ENCODE measurements at regions not wholly inside any gene's neighbourhood (a gene's known extent, or its start where the extent isn't known, plus 50 kb on each side); places are given as distances from the start of the nearest gene placed in this dataset.

DNA sequence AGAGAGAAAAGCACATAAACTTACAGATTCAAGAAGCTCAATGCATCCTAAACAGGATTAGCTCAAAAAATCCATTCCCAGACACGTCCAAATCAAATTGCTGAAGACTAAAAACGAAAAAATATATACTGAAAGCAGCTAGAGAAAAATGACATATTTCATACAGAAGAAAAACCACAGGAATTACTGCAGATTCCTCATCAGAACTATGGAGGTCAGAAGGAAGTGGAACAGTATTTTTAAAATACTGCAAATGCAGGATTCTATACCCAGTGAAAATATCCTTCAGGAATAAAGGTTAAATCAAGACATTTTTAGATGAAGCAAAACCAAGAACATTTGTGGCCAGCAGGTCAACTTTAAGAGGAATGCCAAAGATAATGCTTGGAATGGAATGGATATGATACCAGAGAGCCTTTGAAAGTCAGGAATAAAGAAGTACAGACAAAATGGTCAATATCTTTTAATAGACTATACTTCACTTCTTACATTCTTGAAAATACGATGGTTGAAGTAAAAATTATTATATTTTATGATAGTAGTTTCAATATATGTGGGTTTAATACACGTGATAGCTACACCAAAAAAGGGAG, 352.9 kb downstream of the CTTN start:
- DNase-seq: no peak

DNA sequence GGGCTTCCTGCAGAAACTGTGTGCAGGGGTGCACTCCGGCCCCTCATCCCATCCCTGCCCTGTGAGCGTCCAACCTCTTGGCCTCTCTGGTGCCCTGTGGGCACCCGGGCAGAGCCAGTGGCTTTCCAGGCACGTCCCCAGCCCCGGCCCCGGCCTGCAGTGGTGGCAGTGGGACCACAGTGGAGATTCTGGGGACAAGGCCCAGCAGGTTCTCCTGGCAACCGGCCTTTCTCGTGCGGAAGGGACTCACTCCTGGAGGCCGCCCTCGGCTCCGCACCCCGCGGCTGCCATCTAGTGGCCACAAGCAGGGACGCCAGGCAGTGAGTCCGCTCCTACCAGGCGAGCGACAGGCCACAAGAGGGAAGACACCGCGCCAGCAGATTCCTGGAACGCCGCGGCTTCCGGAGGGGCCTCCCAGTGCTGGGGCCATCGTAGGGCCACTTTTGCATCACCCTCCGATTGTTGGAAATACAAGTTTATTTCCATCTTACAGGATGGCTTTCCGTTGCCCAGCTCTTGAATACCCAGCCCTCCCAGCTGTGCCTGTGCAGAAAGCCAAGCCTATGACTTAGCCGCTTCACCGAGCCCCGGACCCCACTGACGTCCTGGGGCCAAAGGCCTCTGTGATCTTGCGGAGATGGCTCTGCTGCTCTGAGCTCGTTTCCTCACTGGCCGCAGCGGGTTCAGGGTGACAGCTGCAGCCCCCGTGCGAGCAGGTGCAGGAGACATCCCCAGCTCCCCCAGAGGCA, 357.3 kb downstream of the CTTN start:
- DNase-seq: peak; percentile 19

DNA sequence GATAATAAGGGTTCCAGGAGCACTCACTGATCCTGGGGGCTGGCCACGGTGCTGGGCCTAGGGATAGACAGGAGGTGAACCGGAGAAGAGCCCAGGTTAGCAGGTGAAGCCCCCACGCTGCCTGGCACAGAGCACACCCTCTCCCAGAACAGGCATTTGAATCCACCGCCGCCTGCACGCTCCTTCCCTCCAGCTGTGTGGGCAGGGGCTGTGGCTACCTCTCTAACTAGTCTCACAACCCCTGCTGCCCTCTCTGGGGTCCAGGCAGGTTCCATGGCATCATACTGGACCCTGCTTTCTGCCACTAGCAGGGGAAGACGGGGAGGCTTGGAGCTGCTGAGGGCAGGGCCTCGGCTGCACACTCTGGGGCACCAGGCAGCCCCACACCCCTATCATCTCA, 358.0 kb downstream of the CTTN start:
- no peak for DNase-seq

DNA sequence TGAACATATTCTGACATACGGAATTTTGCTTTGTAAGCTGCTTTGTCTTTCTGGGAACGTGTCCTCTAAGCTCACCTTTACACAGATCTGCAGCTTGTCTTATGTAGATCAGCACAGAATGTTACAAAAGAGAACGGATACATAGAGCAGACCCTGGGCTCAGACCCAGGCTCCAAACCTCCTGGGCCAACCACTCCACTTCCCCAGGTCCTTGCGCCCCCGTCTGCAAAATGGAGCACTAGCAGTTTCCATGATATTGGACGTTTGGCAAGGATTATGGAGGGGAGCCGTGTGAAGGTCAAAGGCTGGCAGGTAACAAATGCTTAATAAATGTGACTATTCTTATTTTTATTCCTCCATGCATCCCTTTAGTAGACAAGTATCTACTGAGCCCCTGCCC, 358.4 kb downstream of the CTTN start:
- DNase-seq: no peak

DNA sequence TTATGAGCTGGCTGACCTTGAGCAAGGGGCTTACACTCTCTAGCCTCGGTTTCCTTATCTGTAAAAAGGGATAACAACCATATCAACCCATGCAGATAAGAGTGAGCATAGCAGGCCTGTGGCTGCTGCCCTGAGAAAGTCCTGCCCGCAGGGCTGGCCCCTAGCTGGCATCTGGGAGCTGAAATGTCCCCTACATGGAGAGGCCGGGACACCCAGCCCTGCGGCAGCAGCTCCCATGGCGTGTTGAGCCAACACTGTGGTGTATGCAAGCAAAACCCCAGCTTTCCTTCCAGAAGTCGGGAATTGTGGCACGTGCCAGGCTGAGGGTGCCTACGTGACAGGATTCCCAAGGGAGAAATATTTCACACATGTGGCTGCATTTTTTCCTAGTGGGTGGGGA, 358.9 kb downstream of the CTTN start:
- DNase-seq: no peak

DNA sequence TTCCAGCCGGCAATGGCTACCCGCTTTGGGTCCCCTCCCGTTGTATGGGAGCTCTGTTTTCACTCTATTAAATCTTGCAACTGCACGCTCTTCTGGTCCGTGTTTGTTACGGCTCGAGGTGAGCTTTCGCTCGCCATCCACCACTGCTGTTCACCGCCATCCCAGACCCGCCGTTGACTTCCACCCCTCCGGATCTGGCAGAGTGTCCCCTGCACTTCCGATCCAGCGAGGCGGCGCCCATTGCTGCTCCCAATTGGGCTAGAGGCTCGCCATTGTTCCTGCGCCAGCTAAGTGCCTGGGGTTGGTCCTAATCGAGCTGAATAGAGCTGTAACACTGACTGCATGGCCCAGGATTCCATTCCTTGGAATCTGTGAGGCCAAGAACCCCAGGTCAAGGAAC, 359.9 kb downstream of the CTTN start:
- DNase-seq: no peak

DNA sequence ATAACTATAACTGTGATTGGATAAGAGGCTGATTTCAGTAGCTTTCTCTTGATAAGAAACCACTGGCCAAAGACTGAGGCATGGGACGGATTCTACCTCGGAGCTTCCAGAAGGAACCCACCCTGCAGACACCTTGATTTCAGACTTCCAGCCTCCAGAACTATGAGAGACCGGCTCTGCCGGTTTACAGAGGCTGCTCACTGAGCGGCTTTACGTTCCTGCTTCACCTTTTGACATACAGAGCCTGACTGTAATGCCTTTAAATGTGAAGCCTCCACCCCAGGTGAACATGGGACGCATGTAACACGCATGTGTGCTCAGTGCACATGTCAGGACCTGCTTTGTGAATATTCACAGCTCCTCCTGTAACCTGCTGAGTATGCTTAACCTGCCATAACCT, 361.5 kb downstream of the CTTN start:
- DNase-seq: no peak

DNA sequence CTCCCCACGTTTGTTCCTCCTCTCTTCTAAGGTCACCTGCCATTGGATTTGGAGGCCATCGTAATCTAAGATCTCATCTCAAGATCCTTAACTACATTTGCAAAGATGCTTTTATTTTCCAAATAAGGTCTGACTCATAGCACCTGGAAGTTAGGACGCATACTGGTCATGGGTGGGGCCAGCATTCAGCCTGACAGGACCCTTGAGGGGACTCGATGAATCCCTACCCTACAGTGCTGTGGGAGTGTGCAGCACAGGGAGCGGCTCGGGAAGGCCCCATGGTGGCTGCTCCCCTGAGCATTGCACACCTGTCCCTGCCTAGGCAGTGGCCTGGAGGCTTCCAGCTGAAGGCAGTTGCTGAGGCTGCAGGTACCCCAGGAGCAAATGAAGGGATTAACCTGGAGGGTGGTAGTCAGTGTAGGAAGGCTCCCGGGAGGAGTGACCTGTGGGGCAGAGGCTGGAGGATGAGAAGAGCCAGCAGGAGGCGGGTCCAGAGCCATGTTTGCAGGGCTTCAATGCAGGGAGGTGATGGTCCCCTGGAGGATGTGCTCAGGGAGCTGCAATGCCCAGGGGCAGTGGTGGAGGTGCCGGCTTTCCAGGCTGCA, 362.2 kb downstream of the CTTN start:
- DNase-seq: no peak

DNA sequence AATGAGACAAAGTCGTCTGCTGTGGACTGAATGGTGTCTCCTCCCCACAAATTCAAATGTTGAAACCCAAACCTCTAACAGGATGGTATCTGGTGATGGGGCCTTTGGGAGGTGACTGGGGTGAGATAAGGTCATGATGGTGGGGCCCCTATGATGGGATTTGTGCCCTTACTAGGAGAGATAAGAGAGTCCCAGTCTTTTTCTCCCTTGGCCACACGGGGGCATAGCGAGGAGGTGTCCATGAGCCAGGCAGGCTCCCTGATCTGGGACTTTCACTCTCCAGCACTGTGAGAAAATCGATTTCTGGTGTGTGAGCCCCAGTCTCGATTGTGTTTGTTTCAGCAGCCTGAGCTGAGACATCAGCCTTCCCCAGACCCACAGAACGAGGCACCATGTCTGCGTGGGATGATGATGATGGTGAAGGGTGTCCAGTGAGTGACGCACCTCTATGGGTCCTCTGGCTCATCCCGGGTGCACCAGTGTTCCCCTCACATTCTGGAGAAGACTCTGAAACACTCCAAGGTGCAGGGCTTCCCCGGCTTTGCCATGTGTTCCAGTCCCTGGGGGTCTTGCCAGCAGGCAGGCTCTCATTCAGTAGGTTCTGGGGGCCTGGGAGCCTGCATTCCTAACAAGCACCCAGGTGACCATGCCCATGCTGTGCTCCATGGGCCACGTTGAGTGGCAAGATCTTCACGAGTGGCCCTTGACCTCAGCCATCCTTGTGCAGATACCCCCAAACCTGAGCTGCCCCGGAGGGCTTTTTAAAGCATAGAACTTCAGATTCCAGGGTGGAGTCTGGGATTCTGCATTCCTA, 363.0 kb downstream of the CTTN start:
- DNase-seq: no peak

DNA sequence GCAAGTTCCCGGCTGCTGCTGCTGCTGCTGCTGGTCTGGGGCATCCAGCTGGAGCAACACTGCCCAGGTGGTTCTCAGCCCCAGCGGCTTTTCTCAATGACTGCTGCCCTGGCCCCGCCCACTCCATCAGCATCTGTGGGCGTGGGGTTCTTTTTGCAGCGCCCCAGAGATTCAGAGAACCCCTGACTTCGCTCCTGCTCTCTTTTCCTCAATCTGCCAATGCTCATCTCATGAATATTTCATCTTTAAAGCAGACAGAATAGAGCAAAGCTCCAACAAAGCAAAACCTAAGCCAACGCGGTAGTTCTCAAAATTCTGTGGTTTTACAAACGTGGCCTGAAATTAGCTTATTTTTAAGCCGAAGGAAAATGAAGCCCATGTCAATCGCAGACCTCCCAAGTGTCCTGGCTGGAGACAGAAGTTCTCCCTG, 363.6 kb downstream of the CTTN start:
- no peak for DNase-seq

DNA sequence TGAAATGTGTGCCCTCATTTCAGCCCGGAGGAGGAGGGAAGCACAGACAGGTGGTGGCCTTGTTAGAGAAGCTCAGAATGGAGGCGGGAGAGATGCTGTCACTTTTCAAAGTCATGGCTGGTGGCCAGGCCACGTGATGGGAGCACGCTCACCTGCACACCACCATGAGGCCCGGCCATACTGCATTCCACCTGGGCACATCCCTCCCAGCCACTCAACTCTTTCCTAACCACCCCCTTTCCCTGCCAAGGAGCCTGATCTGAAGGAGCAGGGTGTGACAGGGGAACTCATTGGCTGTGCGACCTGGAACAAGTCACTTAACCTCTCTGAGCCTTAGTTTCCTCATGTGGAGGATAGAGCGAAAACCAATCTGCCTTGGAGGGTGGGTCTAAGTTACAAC, 364.5 kb downstream of the CTTN start:
- DNase-seq: no peak

DNA sequence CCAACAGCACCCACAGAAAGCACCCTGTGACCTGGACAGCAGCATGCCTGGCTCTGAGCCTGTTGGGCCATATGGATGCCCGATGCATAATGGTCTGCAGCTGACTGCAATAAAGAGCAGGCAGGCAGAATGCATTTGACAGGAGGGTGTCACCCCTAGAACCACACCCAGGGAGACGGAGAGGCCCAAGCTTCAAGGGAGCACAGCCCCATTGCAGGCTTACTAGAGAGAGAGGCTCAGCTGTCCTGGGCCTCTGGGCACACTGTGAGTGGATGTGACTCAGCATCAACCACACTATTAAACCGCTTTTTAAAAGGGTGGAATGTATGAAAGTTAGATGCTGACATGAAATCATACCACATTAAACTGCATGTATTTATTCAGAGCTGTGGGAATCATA, 365.3 kb downstream of the CTTN start:
- DNase-seq: peak; percentile 51

DNA sequence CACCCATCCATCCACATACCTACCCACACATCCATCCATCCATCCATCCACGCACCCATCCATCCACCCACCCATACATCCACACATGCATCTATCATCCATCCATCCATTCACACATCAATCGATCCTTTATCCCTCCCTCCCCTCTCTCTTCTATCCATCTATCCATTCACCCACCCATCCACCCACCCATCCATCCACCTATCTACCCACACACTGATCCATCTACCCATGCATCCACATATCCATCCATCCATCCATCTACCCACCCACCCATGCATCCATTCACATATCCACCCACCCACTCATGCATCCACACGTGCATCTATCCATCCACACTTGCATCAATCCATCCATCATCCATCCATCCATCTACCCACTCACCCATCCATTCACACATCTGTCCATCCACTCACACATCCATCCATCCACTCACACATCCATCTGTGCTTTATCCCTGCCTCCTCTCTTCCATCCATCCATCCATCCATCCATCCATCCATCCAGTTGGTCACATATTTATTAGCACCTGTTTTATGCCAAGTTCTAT, 366.1 kb downstream of the CTTN start:
- DNase-seq: no peak

DNA sequence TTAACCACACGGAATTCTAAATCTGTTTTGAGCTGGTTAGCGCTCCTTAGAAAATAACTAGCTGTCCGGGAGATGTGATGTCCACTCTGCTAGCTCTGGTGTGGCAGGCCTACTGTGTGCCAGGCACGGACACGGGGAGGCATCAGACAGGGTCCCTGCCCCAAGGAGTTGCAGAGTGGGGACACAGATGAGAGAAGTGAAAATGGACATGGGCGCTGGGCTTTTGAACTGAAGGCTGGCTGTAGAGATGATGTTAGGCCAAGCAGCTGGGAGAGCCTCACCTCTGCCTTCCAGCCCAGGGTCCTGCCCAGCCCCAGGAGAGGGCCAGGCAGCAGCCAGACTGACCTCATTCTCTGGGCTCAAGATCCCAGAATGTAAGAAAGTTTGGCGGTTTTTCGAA, 368.6 kb downstream of the CTTN start:
- no peak for DNase-seq

DNA sequence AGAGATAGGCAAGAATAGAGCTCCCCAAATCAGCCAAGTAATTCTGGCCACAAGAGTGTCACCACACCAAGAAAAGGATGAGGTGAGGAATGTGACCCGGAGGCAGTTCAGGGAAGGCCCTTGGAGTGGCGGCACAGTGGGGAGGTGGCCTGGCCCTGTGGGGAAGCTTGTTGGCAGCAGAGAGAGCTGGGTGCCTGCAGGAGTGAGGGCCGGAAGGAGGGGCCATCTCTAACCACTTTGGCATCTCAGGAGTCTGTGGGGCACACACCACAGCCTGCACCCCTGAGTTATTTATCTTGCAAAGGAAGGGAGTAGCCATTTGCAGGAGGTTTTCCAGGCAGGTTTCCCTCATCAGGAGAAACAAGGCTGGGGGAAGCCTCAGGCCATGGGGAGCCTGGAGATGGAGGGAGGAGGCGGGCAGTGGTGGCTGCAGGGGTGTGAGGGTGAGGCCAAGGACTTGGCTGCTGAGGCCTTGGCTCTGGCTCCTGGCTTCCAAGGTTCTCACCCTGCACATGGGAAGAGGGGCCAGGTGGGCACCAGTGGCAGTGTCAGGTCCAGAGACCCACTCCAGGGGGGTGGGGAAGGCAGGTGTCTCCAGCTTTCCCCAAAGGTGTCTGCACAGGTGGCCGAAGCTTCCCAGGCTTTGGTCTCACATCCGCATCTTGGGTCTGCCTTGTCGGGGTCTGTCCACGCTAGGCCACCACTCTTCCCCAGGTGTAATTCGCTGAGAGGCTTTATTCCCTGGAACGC, 370.2 kb downstream of the CTTN start:
- DNase-seq: no peak

DNA sequence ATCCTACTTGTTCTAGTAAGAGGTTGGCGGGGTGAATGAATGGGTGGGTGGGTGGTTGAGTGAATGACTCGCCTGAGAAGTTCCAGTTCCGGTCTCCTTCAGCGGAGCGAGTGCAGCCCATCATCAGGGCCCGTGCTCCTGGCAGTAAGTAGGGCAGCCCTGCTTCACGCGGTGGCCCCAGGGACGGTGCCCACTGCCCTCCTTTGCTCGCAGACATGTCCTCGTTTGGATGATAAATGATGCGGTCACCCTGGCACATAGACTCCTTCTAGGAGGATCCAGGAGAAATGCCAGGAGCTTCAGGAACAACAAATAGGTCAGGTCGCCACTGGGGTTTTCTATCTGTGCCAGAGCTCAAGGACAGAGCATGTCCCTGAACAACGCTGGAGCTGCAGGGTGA, 370.8 kb downstream of the CTTN start:
- DNase-seq: no peak

DNA sequence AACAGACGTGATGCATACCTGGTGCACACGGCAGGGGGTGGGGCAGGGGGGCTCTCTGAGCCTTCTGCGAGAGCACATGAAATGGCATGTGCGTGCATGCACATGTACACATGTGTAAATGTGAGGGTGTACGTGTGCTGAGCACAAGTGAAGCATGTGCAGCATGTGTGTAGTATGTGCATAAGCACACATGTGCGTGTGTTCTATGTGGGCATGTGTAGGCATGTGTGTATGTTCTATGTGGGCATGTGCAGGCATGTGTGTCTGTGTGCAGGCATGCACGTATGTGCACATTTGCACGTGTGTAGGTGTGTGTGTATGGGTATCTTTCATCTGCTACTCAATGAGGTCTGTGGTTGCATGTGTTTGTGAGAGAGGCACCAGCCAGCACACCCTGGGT, 371.2 kb downstream of the CTTN start:
- no peak for DNase-seq

DNA sequence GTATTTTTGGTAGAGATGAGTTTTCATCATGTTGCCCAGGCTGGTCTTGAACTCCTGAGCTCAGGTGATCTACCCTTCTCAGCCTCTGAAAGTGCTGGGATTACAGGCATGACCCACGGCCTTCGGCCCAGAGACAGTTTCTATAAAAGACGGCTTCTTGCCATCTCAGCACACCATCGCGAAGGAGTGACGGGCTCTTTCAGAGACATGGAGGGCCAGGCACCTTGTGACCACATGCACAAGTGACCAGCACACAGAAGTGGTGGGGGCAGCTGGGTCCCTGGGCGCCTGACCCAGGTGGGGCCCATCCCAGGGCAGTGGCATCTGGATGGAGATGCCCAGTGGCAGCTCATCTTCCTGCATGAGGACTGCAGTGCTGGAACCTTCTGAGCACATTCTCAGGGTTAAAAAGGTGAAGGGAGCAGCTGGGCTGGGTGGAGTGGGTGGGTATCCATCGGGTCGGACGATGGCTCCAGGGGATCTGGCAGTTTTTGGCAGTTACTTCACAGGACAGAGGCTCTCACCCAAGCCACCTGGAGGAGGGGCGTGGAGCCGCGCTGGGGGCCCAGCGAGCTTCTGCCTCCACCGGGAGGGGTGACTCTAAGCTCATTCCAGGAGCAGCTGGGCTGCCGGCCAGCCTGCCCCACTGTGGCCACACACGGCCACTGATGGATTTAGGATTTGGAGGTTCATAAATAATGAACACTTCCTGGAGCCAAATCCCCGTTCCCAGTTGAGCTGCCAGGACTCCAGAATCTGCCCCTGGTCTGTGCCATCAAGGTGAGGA, 373.0 kb downstream of the CTTN start:
- DNase-seq: no peak

DNA sequence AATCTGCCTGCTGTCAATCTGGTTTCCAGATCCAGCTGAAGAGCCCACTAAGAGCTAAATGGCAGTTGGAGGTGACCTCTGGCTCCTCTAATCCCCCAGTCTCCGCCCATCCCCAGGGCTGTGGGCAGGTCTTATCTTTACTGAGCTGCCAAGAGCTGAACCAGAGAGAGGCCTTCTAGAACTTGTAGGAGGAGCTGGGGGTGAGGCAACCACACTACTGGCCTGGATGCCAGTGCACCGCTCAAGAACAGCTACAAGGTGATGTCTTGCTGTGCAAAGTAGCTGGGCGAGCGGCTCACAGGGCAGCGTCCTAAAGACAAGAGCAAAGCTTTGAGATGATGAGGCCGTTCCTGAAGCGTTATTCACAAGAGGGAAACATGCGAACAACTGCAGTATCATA, 374.6 kb downstream of the CTTN start:
- DNase-seq: no peak

DNA sequence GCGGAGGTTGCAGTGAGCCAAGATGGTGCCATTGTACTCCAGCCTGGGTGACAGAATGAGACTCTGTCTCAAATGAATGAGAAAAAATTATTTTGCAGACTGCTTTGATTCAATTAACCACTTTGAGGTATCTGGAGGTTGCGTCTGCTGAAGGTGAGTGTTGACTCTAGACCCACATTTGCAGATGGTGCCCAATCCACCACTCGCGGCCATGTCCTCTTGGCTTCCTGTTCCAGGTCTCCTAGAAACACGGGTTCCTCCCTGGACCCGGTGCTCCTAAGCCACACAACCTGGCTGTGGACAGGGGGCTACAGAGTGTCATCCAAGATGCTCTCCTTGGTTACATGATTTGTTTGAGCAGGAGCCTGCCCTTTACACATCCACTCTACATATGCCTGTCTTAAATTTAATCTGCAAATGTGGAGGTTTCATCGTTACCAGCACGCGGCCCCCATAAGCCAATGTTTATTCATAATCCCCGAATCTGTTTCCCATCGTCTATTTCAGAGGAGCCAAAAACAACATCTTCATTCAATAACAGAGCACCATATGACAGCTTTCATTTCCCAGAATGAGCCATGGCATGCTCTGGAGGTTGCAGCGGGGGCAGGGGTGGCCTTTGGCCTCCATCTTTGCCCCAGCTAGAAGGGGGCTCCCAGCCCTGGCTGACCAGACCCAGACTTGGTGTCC, 377.2 kb downstream of the CTTN start:
- no peak for DNase-seq

DNA sequence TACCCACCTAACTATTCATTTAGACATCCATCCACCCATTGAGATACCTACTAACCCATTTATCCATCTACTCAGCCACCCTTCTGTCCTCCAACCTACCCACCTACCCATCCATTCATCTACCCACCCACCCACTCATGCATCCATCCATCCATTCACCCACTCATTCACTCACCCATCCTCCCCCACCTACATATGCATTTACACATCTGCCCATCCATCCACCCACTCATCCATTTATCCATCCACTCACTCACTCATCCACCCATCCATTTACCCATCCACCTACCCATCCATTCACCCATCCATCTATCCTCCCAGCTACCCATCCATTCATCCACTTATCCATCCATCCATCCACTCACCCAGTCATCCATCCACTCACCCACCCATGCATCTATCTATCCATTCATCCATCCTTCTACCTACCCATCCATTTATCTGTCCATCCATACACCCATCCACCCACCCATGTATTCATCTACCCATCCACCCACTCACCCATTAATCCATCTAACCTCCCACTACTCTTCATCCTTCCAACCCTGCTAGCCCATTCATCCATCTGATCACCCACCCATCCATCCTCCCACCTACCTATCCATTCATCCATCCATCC, 378.7 kb downstream of the CTTN start:
- no peak for DNase-seq

Measured in T1000 (cell line).